GM18909 (cell line): ENCODE measurements at regions not wholly inside any gene's neighbourhood (a gene's known extent, or its start where the extent isn't known, plus 50 kb on each side); places are given as distances from the start of the nearest gene placed in this dataset.

Source experiments
- ATAC-seq: cut with Tn5 transposase; IDR thresholded peaks from one replicate; pipeline ENCODE4 v1.9.1; 2021; ENCODE audit warnings: mild to moderate bottlenecking; ENCODE audit not compliant: unreplicated experiment, poor library complexity

GRCh38 chr20:54419531-54419930, 55.9 kb upstream of the DOK5 start:
- ATAC-seq = no peak
